ENCODE measurements at regions not wholly inside any gene's neighbourhood (a gene's known extent, or its start where the extent isn't known, plus 50 kb on each side); places are given as distances from the start of the nearest gene placed in this dataset.

- Histone ChIP-seq H3K9me2 (replicated peaks; ENCODE audit: control insufficient read depth, low read length) (no peaks in the 10 kb centered on the region), H4K20me1 (ENCODE audit: control insufficient read depth, insufficient read depth, low read depth, low read length) (no peaks in the 10 kb centered on the region), H3K4me2 (ENCODE audit: low read length) (no peak overlapping the region), H3K36me3 (ENCODE audit: control insufficient read depth, low read length) (no peaks in the 10 kb centered on the region), H3F3A (ENCODE audit: control insufficient read depth, insufficient read depth) (no peaks in the 10 kb centered on the region), H3K27ac (ENCODE audit: low read depth, low read length) (no peak overlapping the region), H3K27me3 (ENCODE audit: control insufficient read depth, low read length) (no peaks in the 10 kb centered on the region), H3K79me2 (ENCODE audit: control insufficient read depth, low read length) (no peaks in the 10 kb centered on the region), H3K4me3 (ENCODE audit: low read length) (no peak overlapping the region), H3K9me3 (ENCODE audit: control insufficient read depth, insufficient read depth, low read length) (no peaks in the 10 kb centered on the region), H3K4me1 (ENCODE audit: control insufficient read depth, low read length) (no peaks in the 10 kb centered on the region)
- no peak for TF ChIP-seq EZH2phosphoT487 (IDR thresholded peaks at IDR 0.05; ENCODE audit: borderline replicate concordance, low read length)
- TF ChIP-seq, protein P1, sequence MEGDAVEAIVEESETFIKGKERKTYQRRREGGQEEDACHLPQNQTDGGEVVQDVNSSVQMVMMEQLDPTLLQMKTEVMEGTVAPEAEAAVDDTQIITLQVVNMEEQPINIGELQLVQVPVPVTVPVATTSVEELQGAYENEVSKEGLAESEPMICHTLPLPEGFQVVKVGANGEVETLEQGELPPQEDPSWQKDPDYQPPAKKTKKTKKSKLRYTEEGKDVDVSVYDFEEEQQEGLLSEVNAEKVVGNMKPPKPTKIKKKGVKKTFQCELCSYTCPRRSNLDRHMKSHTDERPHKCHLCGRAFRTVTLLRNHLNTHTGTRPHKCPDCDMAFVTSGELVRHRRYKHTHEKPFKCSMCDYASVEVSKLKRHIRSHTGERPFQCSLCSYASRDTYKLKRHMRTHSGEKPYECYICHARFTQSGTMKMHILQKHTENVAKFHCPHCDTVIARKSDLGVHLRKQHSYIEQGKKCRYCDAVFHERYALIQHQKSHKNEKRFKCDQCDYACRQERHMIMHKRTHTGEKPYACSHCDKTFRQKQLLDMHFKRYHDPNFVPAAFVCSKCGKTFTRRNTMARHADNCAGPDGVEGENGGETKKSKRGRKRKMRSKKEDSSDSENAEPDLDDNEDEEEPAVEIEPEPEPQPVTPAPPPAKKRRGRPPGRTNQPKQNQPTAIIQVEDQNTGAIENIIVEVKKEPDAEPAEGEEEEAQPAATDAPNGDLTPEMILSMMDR (IDR thresholded peaks at IDR 0.05; ENCODE audit: low read depth, low read length, poor library complexity, severe bottlenecking) = no peak
Measured at GRCh38 chr18:54736981-54737380, 91.3 kb upstream of the RAB27B start.

GRCh38 chr18:54737986-54738385 is 90.3 kb upstream of the RAB27B start:
- H3K27ac ChIP-seq (ENCODE audit: low read depth, low read length) = no peak overlapping the region
- H3K4me2 ChIP-seq (ENCODE audit: low read length) = no peak overlapping the region
- no peaks in the 10 kb centered on the region for H3K36me3 ChIP-seq (ENCODE audit: control insufficient read depth, low read length)

GRCh38 chr18:54739476-54739875 is 88.8 kb upstream of the RAB27B start:
- H3K4me3 ChIP-seq (ENCODE audit: low read length) = no peak overlapping the region
- H3F3A ChIP-seq (ENCODE audit: control insufficient read depth, insufficient read depth) = no peaks in the 10 kb centered on the region
- H3K4me1 ChIP-seq (ENCODE audit: control insufficient read depth, low read length) = no peaks in the 10 kb centered on the region
- H3K79me2 ChIP-seq (ENCODE audit: control insufficient read depth, low read length) = no peaks in the 10 kb centered on the region
- TF ChIP-seq, protein P1 (IDR thresholded peaks at IDR 0.05; ENCODE audit: low read depth, low read length, poor library complexity, severe bottlenecking) = no peak
- no peak for TF ChIP-seq EZH2phosphoT487 (IDR thresholded peaks at IDR 0.05; ENCODE audit: borderline replicate concordance, low read length)
- no peak overlapping the region for H3K4me2 ChIP-seq (ENCODE audit: low read length)
- no peak overlapping the region for H3K27ac ChIP-seq (ENCODE audit: low read depth, low read length)
- H4K20me1 ChIP-seq (ENCODE audit: control insufficient read depth, insufficient read depth, low read depth, low read length) = no peaks in the 10 kb centered on the region
- H3K27me3 ChIP-seq (ENCODE audit: control insufficient read depth, low read length) = peaks cover 4% of the 10 kb centered on the region
- no peaks in the 10 kb centered on the region for H3K9me2 ChIP-seq (replicated peaks; ENCODE audit: control insufficient read depth, low read length)
- no peaks in the 10 kb centered on the region for H3K9me3 ChIP-seq (ENCODE audit: control insufficient read depth, insufficient read depth, low read length)
- no peaks in the 10 kb centered on the region for H3K36me3 ChIP-seq (ENCODE audit: control insufficient read depth, low read length)

More at GRCh38 chr18:54737986-54738385, 90.3 kb upstream of the RAB27B start:
- Histone ChIP-seq H3K4me1 (ENCODE audit: control insufficient read depth, low read length) (no peaks in the 10 kb centered on the region), H4K20me1 (ENCODE audit: control insufficient read depth, insufficient read depth, low read depth, low read length) (no peaks in the 10 kb centered on the region), H3F3A (ENCODE audit: control insufficient read depth, insufficient read depth) (no peaks in the 10 kb centered on the region), H3K79me2 (ENCODE audit: control insufficient read depth, low read length) (no peaks in the 10 kb centered on the region), H3K9me2 (replicated peaks; ENCODE audit: control insufficient read depth, low read length) (no peaks in the 10 kb centered on the region), H3K27me3 (ENCODE audit: control insufficient read depth, low read length) (peaks cover under 1% of the 10 kb centered on the region; the same call in 1 of the 2 replicates), H3K4me3 (ENCODE audit: low read length) (no peak overlapping the region), H3K9me3 (ENCODE audit: control insufficient read depth, insufficient read depth, low read length) (no peaks in the 10 kb centered on the region)
- no peak for TF ChIP-seq EZH2phosphoT487 (IDR thresholded peaks at IDR 0.05; ENCODE audit: borderline replicate concordance, low read length)
- TF ChIP-seq, protein P1 (IDR thresholded peaks at IDR 0.05; ENCODE audit: low read depth, low read length, poor library complexity, severe bottlenecking) = no peak
